PC-9 (cell line): ENCODE measurements at regions not wholly inside any gene's neighbourhood (a gene's known extent, or its start where the extent isn't known, plus 50 kb on each side); places are given as distances from the start of the nearest gene placed in this dataset.

Experiments
- BruUV-seq: library from RNA; stranded (reverse); fragments of 400-500 nt; replicated peaks from 2 replicates; lab custom pipeline; 2021; lab: Mats Ljungman, UMichigan
- CTCF ChIA-PET: fragments of 300-600 bp; sonication (Branson Sonifier 250); formaldehyde crosslinking; loops from one replicate; lab custom pipeline; 2022; ENCODE audit warnings: antibody characterized with exemption; lab: Charles Lee
- POLR2A ChIA-PET: fragments of 300-600 bp; sonication (Branson Sonifier 250); formaldehyde crosslinking; loops from one replicate; lab custom pipeline; 2022; ENCODE audit warnings: antibody characterized with exemption; ENCODE audit not compliant: unreplicated experiment; lab: Charles Lee
- DNase-seq, 2 experiments: peaks; one replicate each; pipeline versions ENCODE4 v3.0.0 to v3.0.0-alpha.2; 2015 to 2022; ENCODE audit warnings: mixed read lengths in 1 of 2
- H2AFZ ChIP-seq: fragments of 200-600 bp; sonication (generic); 2 replicates; pipeline ENCODE4 v1.8.1; 2017; ENCODE audit warnings: antibody characterized with exemption
- H3F3A ChIP-seq: fragments of 200-600 bp; sonication (generic); 2 replicates; pipeline ENCODE4 v1.8.1; 2017; ENCODE audit warnings: antibody characterized with exemption, mild to moderate bottlenecking, low read depth; ENCODE audit not compliant: insufficient read depth
- H3K27ac ChIP-seq: fragments of 200-600 bp; sonication (generic); 2 replicates; pipeline ENCODE4 v1.6.1; 2016; ENCODE audit warnings: mixed run types
- H3K27me3 ChIP-seq: fragments of 200-600 bp; sonication (generic); 2 replicates; pipeline ENCODE4 v1.6.1; 2016; ENCODE audit warnings: low read depth, mixed run types; ENCODE audit not compliant: insufficient read depth
- H3K36me3 ChIP-seq: fragments of 200-600 bp; sonication (generic); 2 replicates; pipeline ENCODE4 v1.6.1; 2016; ENCODE audit warnings: low read depth, mixed run types
- H3K4me1 ChIP-seq: fragments of 200-600 bp; sonication (generic); replicated peaks from 2 replicates; pipeline ENCODE4 v1.6.1; 2016; ENCODE audit warnings: mixed run types; ENCODE audit not compliant: insufficient read depth
- H3K4me2 ChIP-seq: fragments of 200-600 bp; sonication (generic); 2 replicates; pipeline ENCODE4 v1.6.1; 2017; ENCODE audit warnings: mixed run types
- H3K4me3 ChIP-seq: fragments of 200-600 bp; sonication (generic); 2 replicates; pipeline ENCODE4 v1.6.1; 2016; ENCODE audit warnings: mixed run types
- H3K79me2 ChIP-seq: fragments of 200-600 bp; sonication (generic); 2 replicates; pipeline ENCODE4 v1.6.1; 2017; ENCODE audit warnings: low read depth, mixed run types
- H3K9me2 ChIP-seq: fragments of 200-600 bp; sonication (generic); 2 replicates; pipeline ENCODE4 v1.8.1; 2017; ENCODE audit warnings: mild to moderate bottlenecking; ENCODE audit not compliant: insufficient read depth
- H3K9me3 ChIP-seq: fragments of 200-600 bp; sonication (generic); 2 replicates; pipeline ENCODE4 v1.8.1; 2016; ENCODE audit warnings: low read depth; ENCODE audit not compliant: insufficient read depth
- H4K20me1 ChIP-seq: fragments of 200-600 bp; sonication (generic); 2 replicates; pipeline ENCODE4 v1.8.1; 2017; ENCODE audit not compliant: insufficient read depth
- CTCF ChIP-seq: fragments of 200-600 bp; sonication (generic); conservative IDR thresholded peaks from 2 replicates; pipeline ENCODE4 v1.6.1; 2017; ENCODE audit warnings: mixed run types, antibody characterized with exemption, mild to moderate bottlenecking, moderate library complexity
- EZH2 ChIP-seq: fragments of 200-600 bp; sonication (generic); IDR thresholded peaks from 2 replicates; pipeline ENCODE4 v1.8.0; 2017; ENCODE audit warnings: antibody characterized with exemption, low read depth
- intact Hi-C: fragments of 100-400 bp; cut with micrococcal nuclease; formaldehyde crosslinking; loops from one replicate; pipeline ENCODE4 v1.10.0; 2022; ENCODE audit not compliant: unreplicated experiment

- Histone ChIP-seq H3K36me3 (no peaks in the 10 kb centered on the region), H2AFZ (no peak overlapping the region), H3K4me3 (no peak overlapping the region), H3F3A (no peaks in the 10 kb centered on the region), H3K27ac (no peak overlapping the region), H3K4me1 (no peaks in the 10 kb centered on the region), H3K9me2 (no peaks in the 10 kb centered on the region), H3K27me3 (no peaks in the 10 kb centered on the region), H3K9me3 (no peaks in the 10 kb centered on the region), H3K4me2 (no peak overlapping the region), H3K79me2 (no peaks in the 10 kb centered on the region), H4K20me1 (no peaks in the 10 kb centered on the region)
- ChIA-PET CTCF (no interaction called here), POLR2A (no interaction called here)
- TF ChIP-seq EZH2, result no peak
- TF ChIP-seq CTCF, result no peak
- BruUV-seq, result no TSS peak
- intact Hi-C loops, result no loop called here
- no peak for DNase-seq
Observed at GRCh38 chr2:186980787-186981550, 132.0 kb upstream of the ZSWIM2 start.

GRCh38 chr2:186980117-186980442 is 131.1 kb upstream of the ZSWIM2 start:
- DNase-seq, result no peak

GRCh38 chr2:186979439-186980116 is 130.6 kb upstream of the ZSWIM2 start:
- no peaks in the 10 kb centered on the region for H3K9me3 ChIP-seq
- BruUV-seq, result no TSS peak
- ChIA-PET CTCF (no interaction called here), POLR2A (no interaction called here)
- H3K79me2 ChIP-seq, result no peaks in the 10 kb centered on the region
- H3K36me3 ChIP-seq, result no peaks in the 10 kb centered on the region
- TF ChIP-seq EZH2, result no peak
- no peak for TF ChIP-seq CTCF
- no peak overlapping the region for H3K4me2 ChIP-seq
- H3K4me3 ChIP-seq, result no peak overlapping the region
- H3K4me1 ChIP-seq, result no peaks in the 10 kb centered on the region
- H3F3A ChIP-seq, result no peaks in the 10 kb centered on the region
- no peak overlapping the region for H2AFZ ChIP-seq
- H3K27me3 ChIP-seq, result no peaks in the 10 kb centered on the region
- DNase-seq, result no peak
- no peak overlapping the region for H3K27ac ChIP-seq
- intact Hi-C loops, result no loop called here
- no peaks in the 10 kb centered on the region for H4K20me1 ChIP-seq
- no peaks in the 10 kb centered on the region for H3K9me2 ChIP-seq

More at GRCh38 chr2:186980117-186980442, 131.1 kb upstream of the ZSWIM2 start:
- H3F3A ChIP-seq, result no peaks in the 10 kb centered on the region
- H2AFZ ChIP-seq, result no peak overlapping the region
- no TSS peak for BruUV-seq
- no peak overlapping the region for H3K4me3 ChIP-seq
- no peaks in the 10 kb centered on the region for H3K9me2 ChIP-seq
- no peak overlapping the region for H3K27ac ChIP-seq
- POLR2A ChIA-PET, result no interaction called here
- intact Hi-C loops, result no loop called here
- TF ChIP-seq EZH2, result no peak
- no peak for TF ChIP-seq CTCF
- H3K36me3 ChIP-seq, result no peaks in the 10 kb centered on the region
- no peak overlapping the region for H3K4me2 ChIP-seq
- no peaks in the 10 kb centered on the region for H3K79me2 ChIP-seq
- no peaks in the 10 kb centered on the region for H4K20me1 ChIP-seq
- H3K4me1 ChIP-seq, result no peaks in the 10 kb centered on the region
- CTCF ChIA-PET, result no interaction called here
- no peaks in the 10 kb centered on the region for H3K9me3 ChIP-seq
- no peaks in the 10 kb centered on the region for H3K27me3 ChIP-seq
